TTC549 (cell line): ENCODE measurements at regions not wholly inside any gene's neighbourhood (a gene's known extent, or its start where the extent isn't known, plus 50 kb on each side); places are given as distances from the start of the nearest gene placed in this dataset.

Experiments
- FAIRE-seq: peaks from 2 replicates; lab custom pipeline; 2012; peaks lifted over from hg19 to GRCh38; lab: Jason Lieb, UNC

- FAIRE-seq = no peak
Observed at GRCh38 chr14:38065106-38065762, 142.5 kb upstream of the SSTR1 start.

GRCh38 chr14:38070061-38070588 is 137.6 kb upstream of the SSTR1 start:
- FAIRE-seq = no peak

- no peak for FAIRE-seq
Observed at GRCh38 chr14:38073641-38074040, 134.1 kb upstream of the SSTR1 start.

- no peak for FAIRE-seq
Observed at GRCh38 chr14:38074081-38074480, 133.6 kb upstream of the SSTR1 start.

- no peak for FAIRE-seq
Observed at GRCh38 chr14:38074754-38075153, 132.9 kb upstream of the SSTR1 start.

GRCh38 chr14:38078393-38078792 is 129.3 kb upstream of the SSTR1 start:
- no peak for FAIRE-seq

- FAIRE-seq = no peak
Observed at GRCh38 chr14:38079268-38079667, 128.4 kb upstream of the SSTR1 start.

- no peak for FAIRE-seq
Observed at GRCh38 chr14:38079886-38080285, 127.8 kb upstream of the SSTR1 start.

- FAIRE-seq = no peak
Observed at GRCh38 chr14:38080696-38081095, 127.0 kb upstream of the SSTR1 start.

GRCh38 chr14:38083039-38083438 is 124.7 kb upstream of the SSTR1 start:
- FAIRE-seq = no peak

GRCh38 chr14:38089123-38089522 is 118.6 kb upstream of the SSTR1 start:
- FAIRE-seq = no peak

- FAIRE-seq = no peak
Observed at GRCh38 chr14:38090506-38090905, 117.2 kb upstream of the SSTR1 start.

- no peak for FAIRE-seq
Observed at GRCh38 chr14:38098074-38098836, 109.4 kb upstream of the SSTR1 start.

- FAIRE-seq = no peak
Observed at GRCh38 chr14:38101679-38102078, 106.0 kb upstream of the SSTR1 start.

GRCh38 chr14:38103542-38104225 is 104.0 kb upstream of the SSTR1 start:
- no peak for FAIRE-seq

GRCh38 chr14:38105106-38105702 is 102.5 kb upstream of the SSTR1 start:
- FAIRE-seq = no peak

GRCh38 chr14:38107216-38107631 is 100.5 kb upstream of the SSTR1 start:
- FAIRE-seq = no peak

- FAIRE-seq = no peak
Observed at GRCh38 chr14:38108681-38109080, 99.0 kb upstream of the SSTR1 start.

GRCh38 chr14:38110258-38110657 is 97.4 kb upstream of the SSTR1 start:
- FAIRE-seq = no peak

GRCh38 chr14:38111046-38111445 is 96.7 kb upstream of the SSTR1 start:
- FAIRE-seq = no peak

GRCh38 chr14:38113546-38113945 is 94.2 kb upstream of the SSTR1 start:
- no peak for FAIRE-seq

- no peak for FAIRE-seq
Observed at GRCh38 chr14:38116895-38117294, 90.8 kb upstream of the SSTR1 start.

GRCh38 chr14:38120109-38120508 is 87.6 kb upstream of the SSTR1 start:
- no peak for FAIRE-seq
